ENCODE measurements at regions not wholly inside any gene's neighbourhood (a gene's known extent, or its start where the extent isn't known, plus 50 kb on each side); places are given as distances from the start of the nearest gene placed in this dataset.
A peak's percentile ranks its signal among the peaks of the same experiment; 100 is the strongest.

DNA sequence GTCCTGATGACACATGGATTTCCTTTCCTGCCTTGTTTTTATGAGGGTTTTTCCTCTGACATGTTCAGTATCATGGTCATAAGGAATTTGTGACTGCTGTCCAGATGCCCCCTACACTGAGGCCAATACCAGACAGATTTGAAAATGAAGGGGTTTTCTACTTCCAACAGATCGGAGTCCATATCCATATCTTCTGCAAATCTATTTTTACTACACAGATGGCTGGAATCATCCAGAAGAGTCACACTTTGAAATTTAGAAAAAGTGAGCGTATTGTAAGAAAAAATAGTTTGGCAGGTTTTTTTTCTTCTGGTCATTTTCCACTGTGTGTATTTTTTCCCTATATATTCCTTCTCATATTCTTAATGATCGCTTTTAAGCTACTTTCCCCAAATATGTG, 197.5 kb upstream of the LRRC3B start:
- Histone ChIP-seq H3K27me3 (ENCODE audit: control insufficient read depth, insufficient read depth, low read length) (no peaks in the 10 kb centered on the region), H3K27ac (ENCODE audit: insufficient read depth, low read length) (no peak overlapping the region), H3K4me3 (replicated peaks in 1 of 4; ENCODE audit: control extremely low read depth in 1 of 4, insufficient read depth in 1 of 4, low read depth in 3 of 4, low read length in 4 of 4) (no peak overlapping the region), H3K36me3 (ENCODE audit: control insufficient read depth, insufficient read depth, low read length) (no peaks in the 10 kb centered on the region), H3K4me1 (ENCODE audit: control insufficient read depth, extremely low read depth, insufficient read depth, low read length) (no peaks in the 10 kb centered on the region), H3K9me3 (ENCODE audit: control insufficient read depth, insufficient read depth, low read depth, low read length) (no peaks in the 10 kb centered on the region), H3K9ac (ENCODE audit: insufficient read depth, low read length) (no peak overlapping the region), H3K79me2 (ENCODE audit: control insufficient read depth, insufficient read depth, low read length) (no peaks in the 10 kb centered on the region), H3K4me2 (ENCODE audit: extremely low read depth, insufficient read depth, low read length) (no peak overlapping the region), H2AFZ (ENCODE audit: low read length) (no peak overlapping the region), H4K20me1 (ENCODE audit: control insufficient read depth, extremely low read depth, insufficient read depth, low read length) (no peaks in the 10 kb centered on the region)
- DNase-seq (ENCODE audit: low read depth in 2 of 2), result no peak
- TF ChIP-seq EZH2 (IDR thresholded peaks at IDR 0.05; ENCODE audit: low read length, missing control alignments), result no peak
- TF ChIP-seq, protein P1, sequence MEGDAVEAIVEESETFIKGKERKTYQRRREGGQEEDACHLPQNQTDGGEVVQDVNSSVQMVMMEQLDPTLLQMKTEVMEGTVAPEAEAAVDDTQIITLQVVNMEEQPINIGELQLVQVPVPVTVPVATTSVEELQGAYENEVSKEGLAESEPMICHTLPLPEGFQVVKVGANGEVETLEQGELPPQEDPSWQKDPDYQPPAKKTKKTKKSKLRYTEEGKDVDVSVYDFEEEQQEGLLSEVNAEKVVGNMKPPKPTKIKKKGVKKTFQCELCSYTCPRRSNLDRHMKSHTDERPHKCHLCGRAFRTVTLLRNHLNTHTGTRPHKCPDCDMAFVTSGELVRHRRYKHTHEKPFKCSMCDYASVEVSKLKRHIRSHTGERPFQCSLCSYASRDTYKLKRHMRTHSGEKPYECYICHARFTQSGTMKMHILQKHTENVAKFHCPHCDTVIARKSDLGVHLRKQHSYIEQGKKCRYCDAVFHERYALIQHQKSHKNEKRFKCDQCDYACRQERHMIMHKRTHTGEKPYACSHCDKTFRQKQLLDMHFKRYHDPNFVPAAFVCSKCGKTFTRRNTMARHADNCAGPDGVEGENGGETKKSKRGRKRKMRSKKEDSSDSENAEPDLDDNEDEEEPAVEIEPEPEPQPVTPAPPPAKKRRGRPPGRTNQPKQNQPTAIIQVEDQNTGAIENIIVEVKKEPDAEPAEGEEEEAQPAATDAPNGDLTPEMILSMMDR (conservative IDR thresholded peaks at IDR 0.05 in 1 of 2, IDR thresholded peaks at IDR 0.05 in 1 of 2; ENCODE audit: low read depth in 1 of 2, low read length in 2 of 2), result no peak

DNA sequence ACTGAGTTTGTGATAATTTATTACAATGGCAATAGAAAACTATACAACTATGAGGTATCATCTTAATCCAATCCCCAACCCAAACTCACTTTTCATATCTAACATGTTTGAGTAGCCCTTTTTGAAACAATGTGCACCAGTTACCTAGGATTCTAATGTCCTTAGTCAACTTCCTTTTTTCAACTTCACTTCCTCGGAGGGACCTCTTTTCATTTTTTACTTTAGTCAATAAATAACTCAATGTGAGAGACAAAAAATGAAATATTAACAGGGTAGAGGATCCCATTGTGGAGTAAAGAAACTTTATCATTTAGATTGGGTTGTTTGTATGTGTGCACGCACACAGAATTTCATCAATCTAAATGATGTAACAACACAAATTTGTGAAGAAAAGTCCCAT, 193.6 kb upstream of the LRRC3B start:
- no peak overlapping the region for H3K9ac ChIP-seq (ENCODE audit: insufficient read depth, low read length)
- no peaks in the 10 kb centered on the region for H3K27me3 ChIP-seq (ENCODE audit: control insufficient read depth, insufficient read depth, low read length)
- no peaks in the 10 kb centered on the region for H4K20me1 ChIP-seq (ENCODE audit: control insufficient read depth, extremely low read depth, insufficient read depth, low read length)
- H3K4me1 ChIP-seq (ENCODE audit: control insufficient read depth, extremely low read depth, insufficient read depth, low read length), result no peaks in the 10 kb centered on the region
- TF ChIP-seq, protein P1 (conservative IDR thresholded peaks at IDR 0.05 in 1 of 2, IDR thresholded peaks at IDR 0.05 in 1 of 2; ENCODE audit: low read depth in 1 of 2, low read length in 2 of 2), result no peak
- TF ChIP-seq EZH2 (IDR thresholded peaks at IDR 0.05; ENCODE audit: low read length, missing control alignments), result no peak
- no peaks in the 10 kb centered on the region for H3K9me3 ChIP-seq (ENCODE audit: control insufficient read depth, insufficient read depth, low read depth, low read length)
- H2AFZ ChIP-seq (ENCODE audit: low read length), result no peak overlapping the region
- no peak overlapping the region for H3K4me2 ChIP-seq (ENCODE audit: extremely low read depth, insufficient read depth, low read length)
- no peak for DNase-seq (ENCODE audit: low read depth in 2 of 2)
- H3K27ac ChIP-seq (ENCODE audit: insufficient read depth, low read length), result no peak overlapping the region
- no peak overlapping the region for H3K4me3 ChIP-seq (replicated peaks in 1 of 4; ENCODE audit: control extremely low read depth in 1 of 4, insufficient read depth in 1 of 4, low read depth in 3 of 4, low read length in 4 of 4)
- H3K36me3 ChIP-seq (ENCODE audit: control insufficient read depth, insufficient read depth, low read length), result no peaks in the 10 kb centered on the region
- no peaks in the 10 kb centered on the region for H3K79me2 ChIP-seq (ENCODE audit: control insufficient read depth, insufficient read depth, low read length)

DNA sequence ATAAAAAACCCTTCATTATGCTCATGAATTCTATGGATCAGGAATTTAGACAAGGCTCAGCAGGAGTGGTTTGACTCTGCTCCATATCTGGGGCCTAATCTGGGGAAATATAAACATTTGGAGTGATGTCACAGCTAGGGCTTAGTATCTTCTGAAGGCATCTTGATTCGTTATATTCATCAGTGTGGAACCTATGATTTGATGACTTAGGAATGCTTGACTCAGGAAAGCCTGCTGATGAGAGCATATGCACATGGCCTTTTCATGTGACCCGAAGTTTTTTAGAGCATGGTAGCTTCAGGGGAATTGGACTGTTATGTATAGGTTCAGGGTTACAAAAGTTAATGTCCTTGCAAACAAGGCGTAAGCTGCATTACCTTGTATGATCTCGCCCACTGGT, 184.9 kb upstream of the LRRC3B start:
- no peaks in the 10 kb centered on the region for H3K36me3 ChIP-seq (ENCODE audit: control insufficient read depth, insufficient read depth, low read length)
- no peaks in the 10 kb centered on the region for H3K9me3 ChIP-seq (ENCODE audit: control insufficient read depth, insufficient read depth, low read depth, low read length)
- no peaks in the 10 kb centered on the region for H4K20me1 ChIP-seq (ENCODE audit: control insufficient read depth, extremely low read depth, insufficient read depth, low read length)

More for the DNA sequence above, 184.9 kb upstream of the LRRC3B start:
- peak; percentile 64 to 80 for DNase-seq (ENCODE audit: low read depth in 2 of 2)
- Histone ChIP-seq H3K79me2 (ENCODE audit: control insufficient read depth, insufficient read depth, low read length) (no peaks in the 10 kb centered on the region), H3K4me1 (ENCODE audit: control insufficient read depth, extremely low read depth, insufficient read depth, low read length) (no peaks in the 10 kb centered on the region), H3K27me3 (ENCODE audit: control insufficient read depth, insufficient read depth, low read length) (no peaks in the 10 kb centered on the region), H3K4me3 (replicated peaks in 1 of 4; ENCODE audit: control extremely low read depth in 1 of 4, insufficient read depth in 1 of 4, low read depth in 3 of 4, low read length in 4 of 4) (no peak overlapping the region), H3K27ac (ENCODE audit: insufficient read depth, low read length) (no peak overlapping the region), H3K4me2 (ENCODE audit: extremely low read depth, insufficient read depth, low read length) (no peak overlapping the region), H2AFZ (ENCODE audit: low read length) (no peak overlapping the region), H3K9ac (ENCODE audit: insufficient read depth, low read length) (no peak overlapping the region)
- TF ChIP-seq, protein P1 (conservative IDR thresholded peaks at IDR 0.05 in 1 of 2, IDR thresholded peaks at IDR 0.05 in 1 of 2; ENCODE audit: low read depth in 1 of 2, low read length in 2 of 2), result no peak
- TF ChIP-seq EZH2 (IDR thresholded peaks at IDR 0.05; ENCODE audit: low read length, missing control alignments), result no peak
